C4-2B (cell line): ENCODE measurements at regions not wholly inside any gene's neighbourhood (a gene's known extent, or its start where the extent isn't known, plus 50 kb on each side); places are given as distances from the start of the nearest gene placed in this dataset.

Experiments used
- CTCF ChIP-seq: fragments of 450-650 bp; conservative IDR thresholded peaks from 2 replicates; pipeline ENCODE4 v1.5.1; 2017; ENCODE audit warnings: mild to moderate bottlenecking
- ZFX ChIP-seq: fragments of 450-650 bp; IDR thresholded peaks from 2 replicates; pipeline ENCODE4 v1.6.1; 2017

GRCh38 chr7:86313842-86314241, 329.9 kb upstream of the GRM3 start:
- TF ChIP-seq CTCF (no peak), ZFX (no peak)
